Caco-2 (cell line): ENCODE measurements at regions not wholly inside any gene's neighbourhood (a gene's known extent, or its start where the extent isn't known, plus 50 kb on each side); places are given as distances from the start of the nearest gene placed in this dataset.

Source experiments
- BruUV-seq: library from RNA; stranded (reverse); fragments of 400-500 nt; replicated peaks from 2 replicates; lab custom pipeline; 2021; lab: Mats Ljungman, UMichigan
- CTCF ChIA-PET: fragments of 300-600 bp; sonication (Branson Sonifier 250); formaldehyde crosslinking; loops from one replicate; lab custom pipeline; 2022; ENCODE audit warnings: antibody characterized with exemption; lab: Charles Lee
- POLR2A ChIA-PET: fragments of 300-600 bp; sonication (Branson Sonifier 250); formaldehyde crosslinking; loops from one replicate; lab custom pipeline; 2022; ENCODE audit warnings: antibody characterized with exemption; lab: Charles Lee
- DNase-seq, 2 experiments: peaks; one replicate each; pipeline versions ENCODE4 v3.0.0 to v3.0.0-alpha.2; 2020 to 2022
- H3K27me3 ChIP-seq: replicated peaks from 2 replicates; pipeline ENCODE4 v1.6.0; 2011; ENCODE audit warnings: low read length; ENCODE audit not compliant: control insufficient read depth, insufficient read depth
- H3K36me3 ChIP-seq: 2 replicates; pipeline ENCODE4 v1.5.1; 2011; ENCODE audit warnings: low read length; ENCODE audit not compliant: control insufficient read depth, insufficient read depth
- H3K4me1 ChIP-seq: fragments of 250-450 bp; sonication (Bioruptor Pico); 2 replicates; pipeline ENCODE4 v1.5.1; 2020; ENCODE audit warnings: mild to moderate bottlenecking
- H3K4me3 ChIP-seq: 2 replicates; pipeline ENCODE4 v1.5.1; 2011; ENCODE audit warnings: low read depth, mild to moderate bottlenecking, control low read depth, low read length
- H3K9me3 ChIP-seq: fragments of 250-450 bp; sonication (Bioruptor Pico); 2 replicates; pipeline ENCODE4 v1.5.1; 2020; ENCODE audit warnings: mild to moderate bottlenecking, moderate library complexity
- H3K27ac Mint-ChIP-seq: one replicate; pipeline ENCODE4 v1.8.0; 2022; ENCODE audit warnings: mixed read lengths; ENCODE audit not compliant: unreplicated experiment
- H3K27me3 Mint-ChIP-seq: one replicate; pipeline ENCODE4 v1.8.0; 2022; ENCODE audit warnings: mixed read lengths; ENCODE audit not compliant: insufficient read depth, unreplicated experiment
- H3K36me3 Mint-ChIP-seq: one replicate; pipeline ENCODE4 v1.8.0; 2022; ENCODE audit warnings: mild to moderate bottlenecking, mixed read lengths; ENCODE audit not compliant: insufficient read depth, unreplicated experiment
- H3K4me1 Mint-ChIP-seq: one replicate; pipeline ENCODE4 v1.8.0; 2022; ENCODE audit warnings: low read depth, mixed read lengths; ENCODE audit not compliant: unreplicated experiment
- H3K4me3 Mint-ChIP-seq: one replicate; pipeline ENCODE4 v1.8.0; 2022; ENCODE audit warnings: mild to moderate bottlenecking, moderate library complexity, mixed read lengths; ENCODE audit not compliant: unreplicated experiment
- H3K9me3 Mint-ChIP-seq: one replicate; pipeline ENCODE4 v1.8.0; 2022; ENCODE audit warnings: mixed read lengths; ENCODE audit not compliant: unreplicated experiment
- intact Hi-C: fragments of 100-400 bp; cut with micrococcal nuclease; formaldehyde crosslinking; loops from one replicate; pipeline ENCODE4 v1.10.0; 2022; ENCODE audit not compliant: unreplicated experiment
- TF ChIP-seq, protein P1 (sequence below), 2 experiments: fragments of 200-600 bp in 1 of 2; IDR thresholded peaks; 1 replicate in 1 of 2; 2 replicates in 1 of 2; pipeline versions ENCODE4 v1.5.1 to v1.8.0; 2011 to 2022; ENCODE audit warnings: antibody characterized with exemption in 1 of 2, control low read depth in 1 of 2, inconsistent platforms in 1 of 2, low read depth in 1 of 2, low read length in 1 of 2, mild to moderate bottlenecking in 1 of 2, moderate library complexity in 1 of 2; ENCODE audit not compliant: insufficient read depth in 1 of 2, severe bottlenecking in 1 of 2, unreplicated experiment in 1 of 2

- no peak for DNase-seq
- CTCF ChIA-PET, result no interaction called here
- POLR2A ChIA-PET, result no interaction called here
- H3K4me1 Mint-ChIP-seq, result no peaks in the 10 kb centered on the region
- intact Hi-C loops, result no loop called here
- no peaks in the 10 kb centered on the region for H3K36me3 Mint-ChIP-seq
- Histone ChIP-seq H3K36me3 (no peaks in the 10 kb centered on the region), H3K27me3 (no peaks in the 10 kb centered on the region), H3K9me3 (no peaks in the 10 kb centered on the region), H3K4me3 (no peak overlapping the region), H3K4me1 (no peaks in the 10 kb centered on the region)
- H3K27me3 Mint-ChIP-seq, result peaks cover 3% of the 10 kb centered on the region
- TF ChIP-seq, protein P1, sequence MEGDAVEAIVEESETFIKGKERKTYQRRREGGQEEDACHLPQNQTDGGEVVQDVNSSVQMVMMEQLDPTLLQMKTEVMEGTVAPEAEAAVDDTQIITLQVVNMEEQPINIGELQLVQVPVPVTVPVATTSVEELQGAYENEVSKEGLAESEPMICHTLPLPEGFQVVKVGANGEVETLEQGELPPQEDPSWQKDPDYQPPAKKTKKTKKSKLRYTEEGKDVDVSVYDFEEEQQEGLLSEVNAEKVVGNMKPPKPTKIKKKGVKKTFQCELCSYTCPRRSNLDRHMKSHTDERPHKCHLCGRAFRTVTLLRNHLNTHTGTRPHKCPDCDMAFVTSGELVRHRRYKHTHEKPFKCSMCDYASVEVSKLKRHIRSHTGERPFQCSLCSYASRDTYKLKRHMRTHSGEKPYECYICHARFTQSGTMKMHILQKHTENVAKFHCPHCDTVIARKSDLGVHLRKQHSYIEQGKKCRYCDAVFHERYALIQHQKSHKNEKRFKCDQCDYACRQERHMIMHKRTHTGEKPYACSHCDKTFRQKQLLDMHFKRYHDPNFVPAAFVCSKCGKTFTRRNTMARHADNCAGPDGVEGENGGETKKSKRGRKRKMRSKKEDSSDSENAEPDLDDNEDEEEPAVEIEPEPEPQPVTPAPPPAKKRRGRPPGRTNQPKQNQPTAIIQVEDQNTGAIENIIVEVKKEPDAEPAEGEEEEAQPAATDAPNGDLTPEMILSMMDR (IDR thresholded peaks at IDR 0.05; ENCODE audit: insufficient read depth in 1 of 2, low read depth in 1 of 2, low read length in 1 of 2, severe bottlenecking in 1 of 2, unreplicated experiment in 1 of 2), result no peak
- no peak overlapping the region for H3K27ac Mint-ChIP-seq
- H3K9me3 Mint-ChIP-seq, result no peaks in the 10 kb centered on the region
- no peak overlapping the region for H3K4me3 Mint-ChIP-seq
- no TSS peak for BruUV-seq
These were observed 643.0 kb upstream of the GOLIM4 start for GRCh38 chr3:168738527-168739325.

- H3K4me3 ChIP-seq, result no peak overlapping the region
- H3K4me1 ChIP-seq, result no peaks in the 10 kb centered on the region
- no peaks in the 10 kb centered on the region for H3K9me3 ChIP-seq
- POLR2A ChIA-PET, result no interaction called here
- H3K9me3 Mint-ChIP-seq, result no peaks in the 10 kb centered on the region
- H3K27ac Mint-ChIP-seq, result no peak overlapping the region
- no peaks in the 10 kb centered on the region for H3K36me3 ChIP-seq
- intact Hi-C loops, result no loop called here
- no peak for DNase-seq
- H3K27me3 Mint-ChIP-seq, result peaks cover 3% of the 10 kb centered on the region
- no peaks in the 10 kb centered on the region for H3K36me3 Mint-ChIP-seq
- CTCF ChIA-PET, result no interaction called here
- H3K27me3 ChIP-seq, result no peaks in the 10 kb centered on the region
- H3K4me3 Mint-ChIP-seq, result no peak overlapping the region
- no TSS peak for BruUV-seq
- H3K4me1 Mint-ChIP-seq, result no peaks in the 10 kb centered on the region
- TF ChIP-seq, protein P1 (IDR thresholded peaks at IDR 0.05; ENCODE audit: insufficient read depth in 1 of 2, low read depth in 1 of 2, low read length in 1 of 2, severe bottlenecking in 1 of 2, unreplicated experiment in 1 of 2), result no peak
These were observed 640.5 kb upstream of the GOLIM4 start for GRCh38 chr3:168736202-168736601.

DNA sequence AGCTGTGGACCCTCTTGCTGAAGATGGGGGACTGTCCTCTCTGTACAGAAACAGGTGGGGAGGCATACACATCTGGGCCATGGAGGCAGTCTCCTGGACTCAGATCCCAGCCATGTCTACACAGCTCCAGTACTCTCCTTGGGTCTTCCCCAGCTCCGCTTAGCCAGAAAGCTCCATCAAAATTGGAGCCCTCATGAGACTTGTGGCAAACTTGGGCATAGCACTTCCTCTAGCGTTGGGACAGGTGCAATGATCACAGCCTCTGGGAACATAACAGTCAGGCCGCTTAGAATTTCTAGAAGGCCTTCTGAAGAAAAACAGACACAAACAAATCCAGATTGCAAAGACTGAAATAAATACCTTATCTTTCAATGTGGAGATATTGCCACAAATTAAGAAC lies 634.3 kb upstream of the GOLIM4 start:
- no peak overlapping the region for H3K4me3 Mint-ChIP-seq
- no peaks in the 10 kb centered on the region for H3K9me3 Mint-ChIP-seq
- TF ChIP-seq, protein P1 (IDR thresholded peaks at IDR 0.05; ENCODE audit: insufficient read depth in 1 of 2, low read depth in 1 of 2, low read length in 1 of 2, severe bottlenecking in 1 of 2, unreplicated experiment in 1 of 2), result no peak
- Histone ChIP-seq H3K4me1 (no peaks in the 10 kb centered on the region), H3K9me3 (no peaks in the 10 kb centered on the region), H3K27me3 (no peaks in the 10 kb centered on the region), H3K4me3 (no peak overlapping the region), H3K36me3 (no peaks in the 10 kb centered on the region)
- no TSS peak for BruUV-seq
- ChIA-PET CTCF (no interaction called here), POLR2A (no interaction called here)
- intact Hi-C loops, result no loop called here
- H3K36me3 Mint-ChIP-seq, result no peaks in the 10 kb centered on the region
- no peaks in the 10 kb centered on the region for H3K4me1 Mint-ChIP-seq
- no peak for DNase-seq
- H3K27me3 Mint-ChIP-seq, result peaks cover 4% of the 10 kb centered on the region
- H3K27ac Mint-ChIP-seq, result no peak overlapping the region
